GM12875 (cell line): ENCODE measurements at regions not wholly inside any gene's neighbourhood (a gene's known extent, or its start where the extent isn't known, plus 50 kb on each side); places are given as distances from the start of the nearest gene placed in this dataset.

ENCODE experiments used
- H3K4me3 ChIP-seq: one replicate; pipeline ENCODE4 v1.5.1; 2011; ENCODE audit warnings: low read depth, low read length, control low read depth
- TF ChIP-seq, protein P1 (sequence below): IDR thresholded peaks from 2 replicates; pipeline ENCODE4 v1.5.1; 2011; ENCODE audit warnings: low read depth, mild to moderate bottlenecking, control low read depth, inconsistent platforms, low read length, moderate library complexity, borderline replicate concordance; ENCODE audit not compliant: insufficient read depth

DNA sequence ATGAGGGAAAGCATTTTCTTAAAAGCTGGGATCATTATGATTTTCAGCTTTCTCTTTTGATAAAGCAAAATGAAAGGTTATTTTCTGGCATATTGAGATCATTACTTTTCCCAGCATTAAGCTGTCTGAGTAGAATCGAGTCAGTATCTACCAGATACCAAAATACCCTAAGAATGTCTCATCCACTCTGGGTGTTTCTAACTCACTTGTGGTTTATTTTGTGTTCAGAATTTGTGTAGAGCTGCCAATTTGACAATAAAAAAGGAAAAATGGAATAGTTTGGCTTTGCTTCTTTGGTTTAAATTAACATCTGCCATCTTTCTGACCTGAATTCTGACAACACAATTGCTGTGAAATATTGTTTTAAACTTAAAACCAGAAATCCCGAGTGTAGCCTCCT lies 438.7 kb upstream of the ARGLU1 start:
- H3K4me3 ChIP-seq = no peak overlapping the region
- TF ChIP-seq, protein P1, sequence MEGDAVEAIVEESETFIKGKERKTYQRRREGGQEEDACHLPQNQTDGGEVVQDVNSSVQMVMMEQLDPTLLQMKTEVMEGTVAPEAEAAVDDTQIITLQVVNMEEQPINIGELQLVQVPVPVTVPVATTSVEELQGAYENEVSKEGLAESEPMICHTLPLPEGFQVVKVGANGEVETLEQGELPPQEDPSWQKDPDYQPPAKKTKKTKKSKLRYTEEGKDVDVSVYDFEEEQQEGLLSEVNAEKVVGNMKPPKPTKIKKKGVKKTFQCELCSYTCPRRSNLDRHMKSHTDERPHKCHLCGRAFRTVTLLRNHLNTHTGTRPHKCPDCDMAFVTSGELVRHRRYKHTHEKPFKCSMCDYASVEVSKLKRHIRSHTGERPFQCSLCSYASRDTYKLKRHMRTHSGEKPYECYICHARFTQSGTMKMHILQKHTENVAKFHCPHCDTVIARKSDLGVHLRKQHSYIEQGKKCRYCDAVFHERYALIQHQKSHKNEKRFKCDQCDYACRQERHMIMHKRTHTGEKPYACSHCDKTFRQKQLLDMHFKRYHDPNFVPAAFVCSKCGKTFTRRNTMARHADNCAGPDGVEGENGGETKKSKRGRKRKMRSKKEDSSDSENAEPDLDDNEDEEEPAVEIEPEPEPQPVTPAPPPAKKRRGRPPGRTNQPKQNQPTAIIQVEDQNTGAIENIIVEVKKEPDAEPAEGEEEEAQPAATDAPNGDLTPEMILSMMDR = no peak

- no peak overlapping the region for H3K4me3 ChIP-seq
- TF ChIP-seq, protein P1 = no peak
Observed at GRCh38 chr13:107005577-107005976, 437.6 kb upstream of the ARGLU1 start.

DNA sequence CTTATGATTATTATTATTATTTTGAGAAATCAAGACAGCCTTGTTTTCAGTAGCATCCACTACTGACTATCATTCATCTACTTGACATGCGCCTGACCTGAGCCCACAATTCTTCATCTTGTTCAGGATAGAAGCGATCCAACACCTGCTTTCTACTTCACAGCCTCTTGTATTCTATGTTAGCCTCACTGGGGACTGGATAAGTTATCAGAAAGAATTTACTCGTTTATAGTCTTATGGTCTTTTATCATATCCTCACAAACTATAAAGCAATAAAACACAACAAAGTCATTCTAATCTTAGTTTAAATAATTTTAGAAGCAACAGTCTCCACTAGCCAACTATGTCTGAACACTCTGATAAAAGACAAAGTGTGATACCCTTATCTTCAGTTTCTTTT lies 436.0 kb upstream of the ARGLU1 start:
- no peak overlapping the region for H3K4me3 ChIP-seq
- TF ChIP-seq, protein P1 = no peak

DNA sequence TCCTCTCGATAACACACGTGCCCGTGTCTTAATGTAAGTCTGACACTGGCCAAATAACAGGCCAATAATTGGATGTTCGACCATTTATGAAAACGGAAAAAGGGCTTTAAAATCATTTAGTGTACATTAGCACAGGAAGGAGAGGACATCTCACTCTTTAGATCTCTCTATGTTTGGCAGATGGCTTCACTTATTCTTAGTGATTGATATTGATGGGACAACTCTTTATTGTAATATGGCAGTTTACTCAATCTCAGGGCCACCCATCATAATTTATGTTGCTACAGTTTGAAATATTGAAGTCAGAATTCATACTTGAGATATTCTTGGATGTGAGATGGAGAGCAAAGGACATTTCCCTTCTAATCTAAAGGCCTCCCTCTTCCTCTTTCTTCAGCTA lies 430.7 kb upstream of the ARGLU1 start:
- H3K4me3 ChIP-seq = no peak overlapping the region
- TF ChIP-seq, protein P1 = no peak

GRCh38 chr13:106997696-106998095 lies 429.8 kb upstream of the ARGLU1 start:
- H3K4me3 ChIP-seq = no peak overlapping the region
- TF ChIP-seq, protein P1 = no peak

GRCh38 chr13:106996867-106997618 lies 429.1 kb upstream of the ARGLU1 start:
- no peak overlapping the region for H3K4me3 ChIP-seq
- TF ChIP-seq, protein P1 = no peak

GRCh38 chr13:106990594-106990993 lies 422.7 kb upstream of the ARGLU1 start:
- no peak overlapping the region for H3K4me3 ChIP-seq
- TF ChIP-seq, protein P1 = no peak
